IPS DF 6.9 (cell line): ENCODE measurements at regions not wholly inside any gene's neighbourhood (a gene's known extent, or its start where the extent isn't known, plus 50 kb on each side); places are given as distances from the start of the nearest gene placed in this dataset.

Source experiments
- DNase-seq: peaks from one replicate; pipeline ENCODE4 v3.0.0-alpha.2; 2013; ENCODE audit warnings: low read depth, low spot score
- H3K27ac ChIP-seq: one replicate; pipeline ENCODE4 v1.5.1; 2013; ENCODE audit warnings: low read length, control low read depth
- H3K27me3 ChIP-seq: 2 replicates; pipeline ENCODE4 v1.6.1; 2013; ENCODE audit warnings: mild to moderate bottlenecking, low read length; ENCODE audit not compliant: control insufficient read depth, insufficient read depth
- H3K36me3 ChIP-seq: 2 replicates; pipeline ENCODE4 v1.6.1; 2013; ENCODE audit warnings: low read length; ENCODE audit not compliant: control insufficient read depth, insufficient read depth
- H3K4me1 ChIP-seq: 2 replicates; pipeline ENCODE4 v1.6.1; 2013; ENCODE audit warnings: low read length; ENCODE audit not compliant: control insufficient read depth, insufficient read depth
- H3K4me3 ChIP-seq: 2 replicates; pipeline ENCODE4 v1.5.1; 2013; ENCODE audit warnings: mild to moderate bottlenecking, low read length
- H3K9me3 ChIP-seq: 2 replicates; pipeline ENCODE4 v1.6.1; 2013; ENCODE audit warnings: low read length, inconsistent platforms; ENCODE audit not compliant: control insufficient read depth, insufficient read depth
- WGBS: extraction: QIAGEN DNeasy Blood & Tissue Kit; methylation state at CpG from one replicate; pipeline ENCODE4 v1.1.7; 2013; ENCODE audit warnings: mixed read lengths, missing lambda C conversion rate; ENCODE audit not compliant: insufficient read length, insufficient coverage; 5-methylcytosine and 5-hydroxymethylcytosine counted together

DNA sequence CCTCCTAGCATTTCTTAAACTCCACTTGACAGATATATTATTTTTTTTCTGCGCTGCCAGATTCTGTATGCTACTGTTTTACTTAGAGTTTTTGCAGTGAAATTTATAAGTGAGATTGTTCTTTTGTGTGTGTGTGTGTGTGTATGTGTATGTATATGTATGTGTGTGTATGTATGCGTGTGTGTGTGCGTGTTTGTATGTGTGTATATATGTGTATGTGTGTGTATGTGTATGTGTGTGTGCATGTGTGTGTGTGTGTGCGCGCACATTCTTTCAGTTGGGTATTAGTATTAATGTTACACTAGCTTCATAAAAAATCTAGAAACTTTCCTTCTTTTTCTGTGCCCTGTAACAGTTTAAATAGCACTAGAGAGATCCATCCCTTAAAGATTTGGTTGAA, 152.6 kb upstream of the CSF3R start:
- H3K4me3 ChIP-seq, result no peak overlapping the region
- no peaks in the 10 kb centered on the region for H3K9me3 ChIP-seq
- H3K36me3 ChIP-seq, result no peaks in the 10 kb centered on the region
- no peak for DNase-seq
- WGBS, result 89% methylated on average over 2 of the region's 5 CpGs
- H3K27ac ChIP-seq, result no peak overlapping the region
- no peaks in the 10 kb centered on the region for H3K4me1 ChIP-seq
- H3K27me3 ChIP-seq, result no peaks in the 10 kb centered on the region

DNA sequence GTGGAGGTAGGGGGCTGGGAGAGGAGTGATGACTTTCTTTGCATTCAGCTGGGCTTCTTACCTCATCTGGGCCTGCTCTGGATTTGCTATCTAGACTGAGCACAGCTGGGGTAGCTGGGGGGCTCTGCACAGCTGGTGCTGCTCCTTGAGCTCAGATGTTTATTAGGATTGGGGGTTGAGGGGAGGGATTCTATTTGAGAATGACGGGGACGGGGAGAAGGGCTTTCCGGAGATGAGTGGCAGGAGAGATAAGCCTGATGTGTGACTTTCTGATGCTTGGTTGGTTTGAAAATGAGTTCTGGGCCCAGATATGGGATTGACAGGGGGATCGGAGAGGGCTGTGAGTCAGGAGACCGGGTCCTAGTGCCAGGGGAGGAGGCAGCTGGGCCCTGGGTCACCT, 146.1 kb upstream of the CSF3R start:
- no peaks in the 10 kb centered on the region for H3K27me3 ChIP-seq
- WGBS, result no CpG with 5 or more reads among the region's 5 CpGs
- H3K27ac ChIP-seq, result no peak overlapping the region
- no peak for DNase-seq
- no peaks in the 10 kb centered on the region for H3K4me1 ChIP-seq
- no peaks in the 10 kb centered on the region for H3K36me3 ChIP-seq
- H3K9me3 ChIP-seq, result no peaks in the 10 kb centered on the region
- H3K4me3 ChIP-seq, result no peak overlapping the region

DNA sequence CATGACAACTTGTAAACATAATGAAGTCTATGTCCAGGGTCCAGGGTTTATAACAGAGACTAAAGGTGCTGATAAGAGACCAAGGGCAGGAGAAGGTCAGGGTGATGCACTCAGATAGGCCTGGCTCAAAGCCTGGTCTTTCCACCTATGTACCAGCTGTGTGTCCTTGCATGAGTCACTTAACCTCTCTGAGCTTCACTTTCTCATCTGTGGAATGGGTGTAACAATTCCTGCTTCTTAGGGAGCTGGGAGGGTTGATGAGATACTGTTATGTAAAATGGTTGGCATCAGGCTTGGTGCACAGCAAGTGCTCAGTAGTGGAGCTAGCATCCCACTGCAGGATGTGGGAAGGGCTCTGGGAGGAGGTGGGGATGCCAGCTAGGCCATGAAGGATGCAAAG, 143.7 kb upstream of the CSF3R start:
- H3K27ac ChIP-seq, result no peak overlapping the region
- no peaks in the 10 kb centered on the region for H3K36me3 ChIP-seq
- no peaks in the 10 kb centered on the region for H3K4me1 ChIP-seq
- H3K4me3 ChIP-seq, result no peak overlapping the region
- DNase-seq, result no peak
- no peaks in the 10 kb centered on the region for H3K9me3 ChIP-seq
- no peaks in the 10 kb centered on the region for H3K27me3 ChIP-seq

DNA sequence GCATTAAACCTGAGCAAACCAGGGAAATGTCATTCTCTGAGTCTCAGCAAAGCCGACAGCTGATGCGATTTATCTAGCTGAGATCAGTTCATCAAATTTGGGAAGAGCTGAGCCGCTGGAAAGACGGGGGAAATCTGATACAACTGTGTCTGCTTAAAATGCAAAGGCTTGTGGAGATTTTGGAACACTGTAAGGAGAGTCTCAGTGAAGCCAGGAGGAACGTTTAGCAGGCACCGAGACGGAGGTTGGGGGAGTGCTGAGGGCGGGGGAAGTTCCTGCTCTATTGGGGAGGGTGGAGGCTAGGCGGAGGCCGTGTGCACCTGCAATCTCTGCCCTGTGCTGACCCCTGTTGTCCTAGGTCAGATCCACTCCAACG, 143.2 kb upstream of the CSF3R start:
- WGBS, result no CpG with 5 or more reads among the region's 11 CpGs
- Histone ChIP-seq H3K4me3 (no peak overlapping the region), H3K27ac (no peak overlapping the region), H3K27me3 (no peaks in the 10 kb centered on the region), H3K9me3 (no peaks in the 10 kb centered on the region), H3K4me1 (no peaks in the 10 kb centered on the region), H3K36me3 (no peaks in the 10 kb centered on the region)
- DNase-seq, result no peak

DNA sequence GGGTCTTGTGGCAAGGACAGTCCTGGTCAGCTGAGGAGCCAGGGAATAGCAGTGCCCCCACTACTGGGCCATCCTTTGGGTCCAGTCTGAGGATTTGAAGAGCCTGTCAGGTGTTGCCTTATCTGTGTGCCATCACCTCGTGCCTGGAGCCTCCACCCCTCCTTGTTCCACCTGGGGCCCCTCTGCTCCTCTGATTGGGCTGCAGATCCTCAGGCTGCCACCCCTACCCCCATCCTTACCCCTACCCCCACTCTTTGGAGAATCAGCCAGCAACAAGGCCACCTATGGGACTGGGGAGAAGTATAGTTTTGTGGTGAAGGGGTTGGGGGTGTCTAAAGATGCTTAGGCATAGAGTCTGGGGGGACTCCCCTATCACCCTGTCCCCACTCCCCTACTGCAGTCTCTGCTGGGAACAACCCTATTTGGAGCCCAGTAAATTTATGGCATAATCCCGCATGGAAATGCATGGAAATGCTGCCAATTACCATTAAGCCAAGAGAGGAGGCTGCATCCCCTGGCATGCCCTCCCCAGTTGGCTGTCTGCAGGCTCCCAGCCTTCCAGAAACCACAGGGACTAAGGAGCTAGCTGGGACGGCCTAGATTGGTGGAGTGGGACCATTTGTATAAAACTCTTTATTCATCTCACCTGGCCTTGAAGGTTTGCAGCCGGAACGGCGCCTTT, 142.7 kb upstream of the CSF3R start:
- DNase-seq, result no peak

DNA sequence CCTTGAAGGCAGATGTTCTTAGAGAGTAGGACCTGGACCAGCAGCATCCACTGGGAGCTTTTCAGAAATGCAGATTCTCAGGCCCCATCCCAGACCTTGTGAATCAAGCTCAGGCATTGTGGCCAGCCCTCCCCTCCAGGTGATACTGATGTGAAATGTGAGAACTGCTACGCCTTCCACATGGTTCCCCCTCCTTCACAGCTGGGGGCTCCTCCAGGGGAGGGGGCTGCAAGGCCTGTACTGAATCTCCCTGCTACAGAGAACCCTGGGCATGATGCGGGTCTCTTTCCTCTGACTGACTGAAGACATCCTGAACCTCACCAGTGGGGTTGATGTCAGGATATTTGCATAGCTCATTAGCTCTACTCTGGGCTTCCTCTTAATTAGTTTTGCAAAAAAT, 141.8 kb upstream of the CSF3R start:
- H3K4me1 ChIP-seq, result no peaks in the 10 kb centered on the region
- DNase-seq, result no peak
- WGBS, result no CpG with 5 or more reads among the region's 2 CpGs
- H3K9me3 ChIP-seq, result no peaks in the 10 kb centered on the region
- no peak overlapping the region for H3K4me3 ChIP-seq
- no peak overlapping the region for H3K27ac ChIP-seq
- H3K36me3 ChIP-seq, result no peaks in the 10 kb centered on the region
- H3K27me3 ChIP-seq, result no peaks in the 10 kb centered on the region

More for the DNA sequence above, 142.7 kb upstream of the CSF3R start:
- Histone ChIP-seq H3K27me3 (no peaks in the 10 kb centered on the region), H3K4me1 (no peaks in the 10 kb centered on the region), H3K27ac (no peak overlapping the region), H3K36me3 (no peaks in the 10 kb centered on the region), H3K4me3 (no peak overlapping the region), H3K9me3 (no peaks in the 10 kb centered on the region)
- no CpG with 5 or more reads among the region's 6 CpGs for WGBS

DNA sequence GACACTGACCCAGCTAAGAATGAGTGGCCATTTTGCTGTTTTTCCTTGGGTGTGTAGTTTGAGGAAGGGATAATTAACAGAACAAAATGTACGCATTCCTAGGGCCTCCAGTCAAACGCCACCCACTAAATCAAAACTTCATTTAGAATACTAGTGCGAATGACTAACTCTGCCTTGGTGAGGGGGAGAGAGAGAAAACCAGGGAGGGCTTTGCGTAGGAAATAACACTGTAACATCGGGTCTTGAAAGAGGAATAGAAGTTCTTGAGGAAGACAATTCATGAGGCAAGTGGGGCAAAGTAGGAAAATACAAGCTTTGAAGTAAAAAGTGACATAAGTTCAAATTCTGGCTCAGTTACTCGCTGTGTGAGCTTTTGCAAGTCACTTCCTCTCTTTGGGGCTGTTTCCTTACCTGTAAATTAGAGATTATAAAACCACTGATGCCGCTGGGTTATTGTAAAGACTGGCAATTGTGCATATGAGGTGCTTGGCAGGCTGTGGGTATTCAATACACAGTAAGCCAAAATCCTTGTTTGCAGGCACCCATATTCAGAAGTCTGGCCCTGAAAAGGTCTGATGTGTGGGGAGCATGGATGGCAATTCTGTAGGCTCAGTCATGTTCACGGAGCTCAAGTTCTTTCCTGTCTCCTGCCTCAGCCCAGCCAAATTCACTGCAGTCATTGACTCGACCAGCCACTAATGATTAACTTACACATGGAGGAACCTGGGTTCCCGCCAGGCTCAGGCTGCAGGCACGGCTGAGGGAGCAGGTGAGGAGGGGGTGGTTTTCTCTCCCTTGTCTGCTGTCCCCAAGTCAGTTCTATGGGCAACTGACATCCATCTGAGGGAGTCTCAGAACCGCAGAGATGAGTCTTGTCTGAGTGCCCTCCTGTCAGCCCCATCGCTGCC, 140.3 kb upstream of the CSF3R start:
- Histone ChIP-seq H3K9me3 (no peaks in the 10 kb centered on the region), H3K4me1 (no peaks in the 10 kb centered on the region), H3K27me3 (no peaks in the 10 kb centered on the region), H3K36me3 (no peaks in the 10 kb centered on the region), H3K4me3 (no peak overlapping the region), H3K27ac (no peak overlapping the region)
- no CpG with 5 or more reads among the region's 13 CpGs for WGBS
- DNase-seq, result no peak

DNA sequence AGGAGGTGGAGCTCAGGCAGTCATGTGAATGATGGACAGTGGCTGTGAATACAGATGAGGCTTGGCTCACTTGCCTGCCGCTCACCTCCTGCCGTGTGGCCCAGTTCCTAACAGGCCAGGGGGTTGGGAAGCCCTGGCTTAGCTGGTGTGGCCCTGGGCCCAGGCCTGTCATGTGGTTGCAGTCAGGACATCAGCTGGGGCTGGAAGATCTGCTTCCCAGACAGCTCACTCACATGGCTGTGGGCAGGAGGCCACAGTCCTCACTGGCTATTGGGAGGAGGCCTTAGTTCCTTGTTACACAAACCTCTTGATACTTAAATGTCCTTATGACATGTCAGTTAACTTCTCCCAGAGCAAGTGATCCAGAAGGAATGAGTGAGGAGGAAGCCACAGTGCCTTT, 138.8 kb upstream of the CSF3R start:
- H3K27ac ChIP-seq, result no peak overlapping the region
- H3K27me3 ChIP-seq, result no peaks in the 10 kb centered on the region
- WGBS, result no CpG with 5 or more reads among the region's 2 CpGs
- H3K36me3 ChIP-seq, result no peaks in the 10 kb centered on the region
- no peak overlapping the region for H3K4me3 ChIP-seq
- DNase-seq, result no peak
- no peaks in the 10 kb centered on the region for H3K9me3 ChIP-seq
- no peaks in the 10 kb centered on the region; the same call in 1 of the 2 replicates for H3K4me1 ChIP-seq

DNA sequence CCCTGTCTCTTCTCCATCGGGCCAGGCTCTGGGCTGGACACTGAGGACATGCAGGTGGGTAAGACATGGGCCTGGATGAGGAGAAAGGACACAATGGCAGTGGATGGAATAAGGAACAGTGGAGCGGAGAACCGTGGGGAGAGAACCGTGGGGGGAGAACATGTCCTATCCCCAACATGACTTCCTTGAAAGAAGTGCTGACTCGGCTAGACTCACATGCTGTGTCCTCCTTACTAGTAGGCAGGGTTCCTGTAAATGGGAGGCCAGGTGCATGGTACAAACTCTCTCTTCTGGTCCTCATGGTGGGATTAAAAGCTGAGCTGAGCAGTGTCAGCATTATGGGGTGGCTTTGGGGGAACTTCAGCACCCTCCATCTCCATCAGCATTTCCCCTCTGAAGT, 137.4 kb upstream of the CSF3R start:
- Histone ChIP-seq H3K9me3 (no peaks in the 10 kb centered on the region), H3K4me1 (no peaks in the 10 kb centered on the region; the same call in 1 of the 2 replicates), H3K4me3 (no peak overlapping the region), H3K27me3 (no peaks in the 10 kb centered on the region), H3K36me3 (no peaks in the 10 kb centered on the region), H3K27ac (no peak overlapping the region)
- DNase-seq, result no peak
- WGBS, result no CpG with 5 or more reads among the region's 5 CpGs

DNA sequence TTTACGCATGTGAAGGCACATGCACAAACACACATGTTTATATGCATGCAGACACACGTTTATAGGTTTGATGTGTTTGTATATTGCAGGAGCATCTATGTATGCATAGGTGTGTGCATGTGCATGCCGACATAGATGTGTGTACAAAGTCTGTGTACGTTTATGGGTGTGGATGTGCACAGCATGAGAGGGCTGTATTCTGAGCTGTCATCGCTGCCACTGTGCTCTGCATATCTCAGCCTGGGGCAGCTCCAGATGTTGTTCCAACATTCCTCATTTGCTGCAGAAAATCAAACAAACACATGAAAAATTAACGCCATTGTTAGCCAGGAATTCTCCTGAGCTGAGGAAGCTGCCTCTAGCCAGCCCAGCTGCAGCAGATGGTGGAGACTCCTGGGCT, 132.3 kb upstream of the CSF3R start:
- Histone ChIP-seq H3K9me3 (no peaks in the 10 kb centered on the region), H3K27me3 (no peaks in the 10 kb centered on the region), H3K4me3 (no peak overlapping the region), H3K27ac (no peak overlapping the region), H3K36me3 (no peaks in the 10 kb centered on the region), H3K4me1 (no peaks in the 10 kb centered on the region; the same call in 1 of the 2 replicates)
- DNase-seq, result no peak
- no CpG with 5 or more reads among the region's 6 CpGs for WGBS
